ENCODE measurements at regions not wholly inside any gene's neighbourhood (a gene's known extent, or its start where the extent isn't known, plus 50 kb on each side); places are given as distances from the start of the nearest gene placed in this dataset.

- no peaks in the 10 kb centered on the region for H3K79me2 ChIP-seq (ENCODE audit: insufficient read depth, low read length)
- H3T11ph ChIP-seq (ENCODE audit: low read length): no peak overlapping the region
- no peaks in the 10 kb centered on the region for H3K79me1 ChIP-seq (ENCODE audit: insufficient read depth, low read depth, low read length, poor library complexity, severe bottlenecking)
- H3K18ac ChIP-seq (ENCODE audit: insufficient read length, low read depth, low read length): no peak overlapping the region
- H3K27me3 ChIP-seq (ENCODE audit: insufficient read depth, low read length): no peaks in the 10 kb centered on the region
- H3K23me2 ChIP-seq (ENCODE audit: insufficient read length, low read depth, low read length, poor library complexity, severe bottlenecking): no peaks in the 10 kb centered on the region
- no peak overlapping the region for H4K5ac ChIP-seq (ENCODE audit: insufficient read length, low read depth, low read length)
- H4K91ac ChIP-seq (ENCODE audit: insufficient read length, low read depth, low read length): no peak overlapping the region
- no peak overlapping the region for H3K23ac ChIP-seq (ENCODE audit: insufficient read length, low read depth, low read length)
- H4K20me1 ChIP-seq (ENCODE audit: control insufficient read depth, insufficient read depth, insufficient read length): no peaks in the 10 kb centered on the region
- no peak overlapping the region for H3K14ac ChIP-seq (ENCODE audit: insufficient read depth, low read length)
- no peak overlapping the region for H3K9ac ChIP-seq (ENCODE audit: extremely low read depth, insufficient read length, low read length)
- H2AFZ ChIP-seq (ENCODE audit: low read length): no peak overlapping the region
- no peak overlapping the region for H2BK12ac ChIP-seq (ENCODE audit: insufficient read length, low read depth, low read length)
- H3K27ac ChIP-seq (ENCODE audit: insufficient read length, low read depth, low read length): no peak overlapping the region
- DNase-seq: no peak
- H3K9me3 Mint-ChIP-seq: no peaks in the 10 kb centered on the region
- TF ChIP-seq CTCF (conservative IDR thresholded peaks at IDR 0.05): no peak
- no CpG with 5 or more reads among the region's 3 CpGs for WGBS (ENCODE audit: extremely low coverage, insufficient read length, low lambda C conversion rate)
- H3K56ac ChIP-seq (ENCODE audit: insufficient read length, low read depth, low read length): no peak overlapping the region
- H3K4ac ChIP-seq (ENCODE audit: low read depth, low read length): no peak overlapping the region
- no peak overlapping the region for H2BK20ac ChIP-seq (ENCODE audit: low read depth, low read length, poor library complexity, severe bottlenecking)
- peaks cover 17 to 19% of the 10 kb centered on the region in 2 experiments for H3K4me1 Mint-ChIP-seq
- H2AK5ac ChIP-seq (ENCODE audit: insufficient read length, low read length): no peak overlapping the region
- no peak overlapping the region for H3K4me2 ChIP-seq (ENCODE audit: insufficient read depth, insufficient read length, low read length)
- H3K4me3 Mint-ChIP-seq: no peak overlapping the region
- no peaks in the 10 kb centered on the region; the same call in 1 of the 2 replicates for H3K27me3 Mint-ChIP-seq (ENCODE audit: low read depth)
- peaks cover 3% of the 10 kb centered on the region; the same call in 1 of the 2 replicates for H3K4me1 ChIP-seq (ENCODE audit: insufficient read depth, low read length)
- H3K27ac Mint-ChIP-seq: peak overlapping the region in 1 of 3 experiments; percentile 58; a peak in 3 of 7 replicates
- no peaks in the 10 kb centered on the region for H3K36me3 Mint-ChIP-seq (ENCODE audit: insufficient read depth in 1 of 3, low read depth in 3 of 3)
- H4K8ac ChIP-seq (replicated peaks; ENCODE audit: insufficient read length, low read depth, low read length): no peak overlapping the region
- H2BK120ac ChIP-seq (ENCODE audit: low read depth, low read length, poor library complexity, severe bottlenecking): no peak overlapping the region
- H3K9me3 ChIP-seq (ENCODE audit: control insufficient read depth, low read depth, low read length): no peaks in the 10 kb centered on the region
- H2BK5ac ChIP-seq (ENCODE audit: insufficient read length, low read length): no peak overlapping the region
- H2BK15ac ChIP-seq (ENCODE audit: low read depth, low read length): no peak overlapping the region
Measured at GRCh38 chr2:47295131-47295980, 73.8 kb upstream of the EPCAM start.
